Keratinocyte (primary cell): ENCODE measurements at regions not wholly inside any gene's neighbourhood (a gene's known extent, or its start where the extent isn't known, plus 50 kb on each side); places are given as distances from the start of the nearest gene placed in this dataset.
A peak's percentile ranks its signal among the peaks of the same experiment; 100 is the strongest.

Experiments
- DNase-seq: peaks from one replicate; pipeline ENCODE4 v3.0.0-alpha.2; 2011; ENCODE audit warnings: low read depth, missing footprints, low spot score
- FAIRE-seq: peaks from 2 replicates; lab custom pipeline; 2011; peaks lifted over from hg19 to GRCh38; lab: Jason Lieb, UNC
- H2AFZ ChIP-seq: 2 replicates; pipeline ENCODE4 v1.6.0; 2012; ENCODE audit warnings: low read length, control low read depth, inconsistent platforms; ENCODE audit not compliant: control insufficient read depth
- H3K27ac ChIP-seq: 2 replicates; pipeline ENCODE4 v1.5.1; 2011; ENCODE audit warnings: low read length; ENCODE audit not compliant: control insufficient read depth, insufficient read depth
- H3K27me3 ChIP-seq: 3 replicates; pipeline ENCODE4 v1.6.0; 2011; ENCODE audit warnings: low read length; ENCODE audit not compliant: control insufficient read depth, insufficient read depth; ENCODE audit errors: extremely low read depth
- H3K36me3 ChIP-seq, 2 experiments: 2 replicates in 1 of 2; 3 replicates in 1 of 2; pipeline ENCODE4 v1.5.1; 2011; ENCODE audit warnings: low read length in 2 of 2, mild to moderate bottlenecking in 1 of 2; ENCODE audit not compliant: control insufficient read depth in 2 of 2, insufficient read depth in 2 of 2; ENCODE audit errors: extremely low read depth in 1 of 2
- H3K4me1 ChIP-seq: 3 replicates; pipeline ENCODE4 v1.5.1; 2011; ENCODE audit warnings: low read length; ENCODE audit not compliant: control insufficient read depth, insufficient read depth; ENCODE audit errors: extremely low read depth
- H3K4me2 ChIP-seq: 3 replicates; pipeline ENCODE4 v1.6.0; 2011; ENCODE audit warnings: low read depth, low read length; ENCODE audit not compliant: control insufficient read depth, insufficient read depth; ENCODE audit errors: extremely low read depth
- H3K4me3 ChIP-seq, 3 experiments: fragments of 200-600 bp in 1 of 3; sonication (generic) in 1 of 3; 2 replicates in 2 of 3; 3 replicates in 1 of 3; pipeline ENCODE4 v1.5.1; 2011 to 2016; ENCODE audit warnings: low read length in 3 of 3, mild to moderate bottlenecking in 3 of 3, control low read depth in 2 of 3, inconsistent platforms in 1 of 3, low read depth in 1 of 3, mixed read lengths in 1 of 3, mixed run types in 1 of 3, moderate library complexity in 1 of 3; ENCODE audit not compliant: control insufficient read depth in 2 of 3, insufficient read depth in 2 of 3; ENCODE audit errors: extremely low read depth in 1 of 3
- H3K79me2 ChIP-seq: 2 replicates; pipeline ENCODE4 v1.6.0; 2012; ENCODE audit warnings: low read length; ENCODE audit not compliant: control insufficient read depth, insufficient read depth
- H3K9ac ChIP-seq: 3 replicates; pipeline ENCODE4 v1.6.0; 2011; ENCODE audit warnings: low read length; ENCODE audit not compliant: control insufficient read depth, insufficient read depth; ENCODE audit errors: extremely low read depth
- H3K9me1 ChIP-seq: 3 replicates; pipeline ENCODE4 v1.6.0; 2011; ENCODE audit warnings: low read length; ENCODE audit not compliant: control insufficient read depth, insufficient read depth; ENCODE audit errors: extremely low read depth
- H3K9me3 ChIP-seq: 2 replicates; pipeline ENCODE4 v1.5.1; 2012; ENCODE audit warnings: low read depth, low read length; ENCODE audit not compliant: control insufficient read depth
- H4K20me1 ChIP-seq: 3 replicates; pipeline ENCODE4 v1.6.0; 2011; ENCODE audit warnings: low read length; ENCODE audit not compliant: control insufficient read depth, insufficient read depth; ENCODE audit errors: extremely low read depth
- EZH2 ChIP-seq: IDR thresholded peaks from one replicate; pipeline ENCODE4 v1.6.1; 2012; ENCODE audit warnings: inconsistent platforms, mild to moderate bottlenecking, low read length, moderate library complexity
- dilution Hi-C: fragments of 300-500 bp; cut with MboI; formaldehyde crosslinking; loops from one replicate; pipeline ENCODE4 v1.7.0; 2020; ENCODE audit warnings: low sequenced_read_pairs; ENCODE audit not compliant: extremely low pct_ligation_motif_present
- TF ChIP-seq, protein P1 (sequence below), 3 experiments: IDR thresholded peaks in 1 of 3; conservative IDR thresholded peaks in 1 of 3; optimal IDR thresholded peaks in 1 of 3; 2 replicates in 2 of 3; 3 replicates in 1 of 3; pipeline versions ENCODE3 to v1.5.1; 2011; ENCODE audit warnings: low read length in 3 of 3, mild to moderate bottlenecking in 3 of 3, moderate library complexity in 2 of 3, control low read depth in 1 of 3, inconsistent platforms in 1 of 3; ENCODE audit not compliant: insufficient read depth in 2 of 3; ENCODE audit errors: extremely low read depth in 1 of 3

DNA sequence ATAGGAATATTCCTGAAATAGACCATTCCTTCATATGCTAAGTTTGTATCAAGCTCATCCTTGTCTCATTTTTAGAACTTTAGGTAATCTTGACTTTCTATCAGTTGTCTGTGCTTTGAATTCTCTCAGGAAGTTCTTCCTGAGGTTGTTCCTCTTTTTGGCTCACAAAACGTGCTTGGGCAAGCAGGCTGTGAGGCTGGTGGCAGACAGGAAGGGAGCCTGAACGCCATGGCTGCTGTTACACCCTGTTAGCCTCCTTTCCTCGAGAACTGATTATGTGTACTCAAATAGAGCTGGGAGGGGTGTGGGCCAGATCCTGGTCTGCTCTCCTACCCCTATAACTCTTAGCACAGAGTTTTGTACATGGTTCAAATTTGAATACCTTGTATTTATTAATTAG, 136.4 kb upstream of the CELF4 start:
- H3K9ac ChIP-seq = no peak overlapping the region
- no peak for DNase-seq
- H3K79me2 ChIP-seq = no peaks in the 10 kb centered on the region
- H2AFZ ChIP-seq = peak overlapping the region; percentile 43
- H3K4me3 ChIP-seq = no peak overlapping the region
- TF ChIP-seq, protein P1, sequence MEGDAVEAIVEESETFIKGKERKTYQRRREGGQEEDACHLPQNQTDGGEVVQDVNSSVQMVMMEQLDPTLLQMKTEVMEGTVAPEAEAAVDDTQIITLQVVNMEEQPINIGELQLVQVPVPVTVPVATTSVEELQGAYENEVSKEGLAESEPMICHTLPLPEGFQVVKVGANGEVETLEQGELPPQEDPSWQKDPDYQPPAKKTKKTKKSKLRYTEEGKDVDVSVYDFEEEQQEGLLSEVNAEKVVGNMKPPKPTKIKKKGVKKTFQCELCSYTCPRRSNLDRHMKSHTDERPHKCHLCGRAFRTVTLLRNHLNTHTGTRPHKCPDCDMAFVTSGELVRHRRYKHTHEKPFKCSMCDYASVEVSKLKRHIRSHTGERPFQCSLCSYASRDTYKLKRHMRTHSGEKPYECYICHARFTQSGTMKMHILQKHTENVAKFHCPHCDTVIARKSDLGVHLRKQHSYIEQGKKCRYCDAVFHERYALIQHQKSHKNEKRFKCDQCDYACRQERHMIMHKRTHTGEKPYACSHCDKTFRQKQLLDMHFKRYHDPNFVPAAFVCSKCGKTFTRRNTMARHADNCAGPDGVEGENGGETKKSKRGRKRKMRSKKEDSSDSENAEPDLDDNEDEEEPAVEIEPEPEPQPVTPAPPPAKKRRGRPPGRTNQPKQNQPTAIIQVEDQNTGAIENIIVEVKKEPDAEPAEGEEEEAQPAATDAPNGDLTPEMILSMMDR (optimal IDR thresholded peaks at IDR 0.05 in 1 of 3, IDR thresholded peaks at IDR 0.05 in 1 of 3, conservative IDR thresholded peaks at IDR 0.05 in 1 of 3; ENCODE audit: extremely low read depth in 1 of 3, insufficient read depth in 2 of 3, low read length in 3 of 3) = no peak
- no peak for TF ChIP-seq EZH2
- H3K4me1 ChIP-seq = peaks cover 16% of the 10 kb centered on the region
- peak overlapping the region; percentile 30 for H3K4me2 ChIP-seq
- H3K9me3 ChIP-seq = no peaks in the 10 kb centered on the region
- no peaks in the 10 kb centered on the region for H3K36me3 ChIP-seq
- peak; percentile 91 for FAIRE-seq
- no peaks in the 10 kb centered on the region for H3K27me3 ChIP-seq
- no peaks in the 10 kb centered on the region for H3K9me1 ChIP-seq
- no peaks in the 10 kb centered on the region for H4K20me1 ChIP-seq
- H3K27ac ChIP-seq = no peak overlapping the region
- dilution Hi-C loops = no loop called here

DNA sequence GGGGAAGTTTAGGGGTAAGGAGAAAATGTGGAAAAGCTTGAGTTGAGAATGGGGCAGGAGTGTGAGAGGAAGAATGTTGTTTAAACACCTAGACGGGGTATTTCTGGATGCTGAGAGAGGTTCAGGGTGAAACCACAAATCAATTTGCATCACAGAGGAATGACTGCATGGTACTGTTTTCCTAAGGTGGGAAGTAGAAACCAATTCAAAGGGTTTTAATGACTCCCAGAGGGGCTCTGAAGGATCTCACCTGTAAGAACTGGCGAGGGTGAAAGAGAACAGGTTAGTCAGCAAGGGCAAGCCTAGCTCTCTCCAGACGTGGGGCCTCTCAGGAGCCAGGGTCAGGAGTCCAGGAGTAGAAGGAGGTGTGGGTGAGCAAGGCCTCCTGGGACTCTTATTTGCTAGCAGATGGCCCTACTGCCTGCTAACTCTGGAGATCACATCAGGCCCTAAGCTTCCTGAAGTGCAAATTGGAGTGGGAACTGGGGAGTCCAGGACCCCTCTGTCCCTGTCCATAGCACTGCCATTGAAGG, 133.0 kb upstream of the CELF4 start:
- Histone ChIP-seq H3K9ac (no peak overlapping the region), H3K4me1 (peaks cover 12% of the 10 kb centered on the region), H3K27me3 (no peaks in the 10 kb centered on the region), H3K9me3 (no peaks in the 10 kb centered on the region), H3K36me3 (no peaks in the 10 kb centered on the region), H3K4me3 (no peak overlapping the region), H3K9me1 (no peaks in the 10 kb centered on the region), H3K4me2 (no peak overlapping the region), H2AFZ (no peak overlapping the region), H4K20me1 (no peaks in the 10 kb centered on the region), H3K27ac (no peak overlapping the region), H3K79me2 (no peaks in the 10 kb centered on the region)
- dilution Hi-C loops = no loop called here
- FAIRE-seq (no peak), DNase-seq (no peak)
- TF ChIP-seq EZH2 = no peak
- TF ChIP-seq, protein P1 (optimal IDR thresholded peaks at IDR 0.05 in 1 of 3, IDR thresholded peaks at IDR 0.05 in 1 of 3, conservative IDR thresholded peaks at IDR 0.05 in 1 of 3; ENCODE audit: extremely low read depth in 1 of 3, insufficient read depth in 2 of 3, low read length in 3 of 3) = no peak
